Neural cell (in vitro differentiated cells): ENCODE measurements at regions not wholly inside any gene's neighbourhood (a gene's known extent, or its start where the extent isn't known, plus 50 kb on each side); places are given as distances from the start of the nearest gene placed in this dataset.

Experiments
- H2AFZ ChIP-seq: fragments of 200-600, 300-800 bp; sonication (generic), shearing (Covaris generic); 2 replicates; pipeline ENCODE4 v1.6.0; 2014; ENCODE audit warnings: low read depth, mild to moderate bottlenecking, antibody characterized with exemption, low read length, moderate library complexity
- H3F3A ChIP-seq: fragments of 200-600 bp; shearing (Covaris generic); 2 replicates; pipeline ENCODE4 v1.6.1; 2016; ENCODE audit warnings: mild to moderate bottlenecking, moderate library complexity, mixed read lengths, antibody characterized with exemption, low read length; ENCODE audit not compliant: insufficient read depth, poor library complexity, severe bottlenecking
- H3K27ac ChIP-seq: fragments of 200-600, 300-800 bp; sonication (generic), shearing (Covaris generic); 2 replicates; pipeline ENCODE4 v1.5.1; 2014; ENCODE audit warnings: mild to moderate bottlenecking, low read length, moderate library complexity
- H3K27me3 ChIP-seq: fragments of 300-800, 200-600 bp; sonication (generic), shearing (Covaris generic); 2 replicates; pipeline ENCODE4 v1.6.0; 2014; ENCODE audit warnings: mild to moderate bottlenecking, low read depth, low read length, moderate library complexity; ENCODE audit not compliant: insufficient read depth
- H3K36me3 ChIP-seq: fragments of 300-800, 200-600 bp; sonication (generic), shearing (Covaris generic); 2 replicates; pipeline ENCODE4 v1.5.1; 2014; ENCODE audit warnings: mild to moderate bottlenecking, antibody characterized with exemption, low read length, moderate library complexity; ENCODE audit not compliant: insufficient read depth
- H3K4me2 ChIP-seq: fragments of 300-800, 200-600 bp; sonication (generic), shearing (Covaris generic); 2 replicates; pipeline ENCODE4 v1.6.0; 2014; ENCODE audit warnings: mild to moderate bottlenecking, low read length
- H3K4me3 ChIP-seq: fragments of 300-800, 200-600 bp; sonication (generic), shearing (Covaris generic); 2 replicates; pipeline ENCODE4 v1.5.1; 2014; ENCODE audit warnings: mild to moderate bottlenecking, low read length, moderate library complexity
- H3K79me2 ChIP-seq: fragments of 200-600 bp; shearing (Covaris generic); replicated peaks from 2 replicates; pipeline ENCODE4 v1.6.0; 2014; ENCODE audit warnings: mild to moderate bottlenecking, low read length, moderate library complexity; ENCODE audit not compliant: insufficient read depth
- H3K9ac ChIP-seq: fragments of 300-800, 200-600 bp; sonication (generic), shearing (Covaris generic); 2 replicates; pipeline ENCODE4 v1.6.1; 2016; ENCODE audit warnings: mild to moderate bottlenecking, low read length, mixed read lengths
- H3K9me2 ChIP-seq: fragments of 200-600 bp; shearing (Covaris generic); 2 replicates; pipeline ENCODE4 v1.6.1; 2016; ENCODE audit warnings: mild to moderate bottlenecking, low read length, mixed read lengths; ENCODE audit not compliant: insufficient read depth
- H3K9me3 ChIP-seq: fragments of 200-600, 300-800 bp; sonication (generic), shearing (Covaris generic); 2 replicates; pipeline ENCODE4 v1.6.1; 2016; ENCODE audit warnings: mild to moderate bottlenecking, mixed run types, low read length, moderate library complexity, mixed read lengths
- H4K20me1 ChIP-seq: fragments of 200-600 bp; shearing (Covaris generic); 2 replicates; pipeline ENCODE4 v1.6.1; 2016; ENCODE audit warnings: mild to moderate bottlenecking, mixed run types; ENCODE audit not compliant: insufficient read depth
- EP300 ChIP-seq: fragments of 450-650 bp; conservative IDR thresholded peaks from 2 replicates; pipeline ENCODE4 v1.6.1; 2014; ENCODE audit warnings: antibody characterized with exemption, mild to moderate bottlenecking, moderate library complexity; ENCODE audit not compliant: poor library complexity, severe bottlenecking
- EZH2 ChIP-seq: fragments of 200-600, 300-800 bp; shearing (Covaris generic), sonication (generic); IDR thresholded peaks from 2 replicates; pipeline ENCODE4 v1.6.1; 2014; ENCODE audit warnings: antibody characterized with exemption, low read length, borderline replicate concordance, mild to moderate bottlenecking; ENCODE audit not compliant: insufficient read depth, poor library complexity, severe bottlenecking
- MXI1 ChIP-seq: fragments of 450-650 bp; conservative IDR thresholded peaks from 2 replicates; pipeline ENCODE4 v1.6.1; 2014; ENCODE audit warnings: antibody characterized with exemption, mild to moderate bottlenecking; ENCODE audit not compliant: poor library complexity, severe bottlenecking
- POLR2AphosphoS5 ChIP-seq: IDR thresholded peaks from 2 replicates; pipeline ENCODE4 v1.6.1; 2012
- RAD21 ChIP-seq: fragments of 450-650 bp; conservative IDR thresholded peaks from 2 replicates; pipeline ENCODE4 v1.6.1; 2014; ENCODE audit warnings: antibody characterized with exemption, mild to moderate bottlenecking, moderate library complexity
- SMC3 ChIP-seq: fragments of 450-650 bp; conservative IDR thresholded peaks from 2 replicates; pipeline ENCODE4 v1.6.1; 2014; ENCODE audit warnings: antibody characterized with exemption, mild to moderate bottlenecking, moderate library complexity; ENCODE audit not compliant: poor library complexity
- TAF1 ChIP-seq: IDR thresholded peaks from 2 replicates; pipeline ENCODE4 v1.6.1; 2012; ENCODE audit warnings: low read depth
- TF ChIP-seq, protein P1 (sequence below): IDR thresholded peaks from 2 replicates; pipeline ENCODE4 v1.6.1; 2012; ENCODE audit warnings: borderline replicate concordance
- TF ChIP-seq, protein P2 (sequence below): fragments of 450-650 bp; IDR thresholded peaks from 2 replicates; pipeline ENCODE4 v1.5.1; 2014; ENCODE audit warnings: antibody characterized with exemption, mild to moderate bottlenecking, moderate library complexity; ENCODE audit not compliant: poor library complexity, severe bottlenecking

DNA sequence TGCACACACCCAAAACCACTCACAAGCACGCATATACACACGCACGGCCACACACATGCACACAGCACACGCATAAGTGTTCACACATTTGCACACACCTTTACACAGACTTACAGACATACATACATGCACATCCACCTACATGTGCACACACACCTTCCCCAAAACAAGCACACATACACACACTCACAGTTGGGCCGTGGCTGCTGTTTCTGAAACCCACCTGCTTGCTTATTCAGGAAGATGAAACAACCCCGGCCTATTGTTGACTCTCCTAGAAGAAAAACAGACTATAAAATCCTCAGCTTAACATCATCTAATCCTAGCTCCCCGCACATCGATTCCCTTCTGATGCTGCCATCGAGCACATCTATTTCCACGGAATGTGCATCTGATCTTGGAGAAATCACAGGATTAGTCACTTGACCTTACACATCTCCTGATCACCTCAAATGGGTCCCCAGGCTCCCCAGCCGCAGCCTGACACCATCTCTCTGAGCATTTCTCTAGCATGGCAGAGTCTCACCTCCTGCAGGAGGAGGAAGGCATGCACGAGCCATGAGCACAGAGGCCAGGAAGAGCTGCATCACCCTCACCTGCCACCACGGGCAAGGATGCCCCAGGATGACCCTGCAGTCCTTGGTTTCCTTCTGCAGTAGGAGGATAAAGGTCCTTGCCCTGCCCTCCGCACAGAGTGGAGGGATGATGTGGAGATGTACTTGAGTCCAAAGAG, 105.8 kb upstream of the CDH5 start:
- Histone ChIP-seq H3K36me3 (no peaks in the 10 kb centered on the region), H3K79me2 (no peaks in the 10 kb centered on the region), H3K27me3 (no peaks in the 10 kb centered on the region), H3K9me2 (no peaks in the 10 kb centered on the region), H3F3A (no peaks in the 10 kb centered on the region), H3K9me3 (no peaks in the 10 kb centered on the region), H3K27ac (no peak overlapping the region), H3K4me3 (no peak overlapping the region), H2AFZ (no peak overlapping the region), H3K9ac (no peak overlapping the region), H4K20me1 (no peaks in the 10 kb centered on the region), H3K4me2 (no peak overlapping the region)
- TF ChIP-seq SMC3 = no peak
- no peak for TF ChIP-seq POLR2AphosphoS5
- TF ChIP-seq, protein P1, sequence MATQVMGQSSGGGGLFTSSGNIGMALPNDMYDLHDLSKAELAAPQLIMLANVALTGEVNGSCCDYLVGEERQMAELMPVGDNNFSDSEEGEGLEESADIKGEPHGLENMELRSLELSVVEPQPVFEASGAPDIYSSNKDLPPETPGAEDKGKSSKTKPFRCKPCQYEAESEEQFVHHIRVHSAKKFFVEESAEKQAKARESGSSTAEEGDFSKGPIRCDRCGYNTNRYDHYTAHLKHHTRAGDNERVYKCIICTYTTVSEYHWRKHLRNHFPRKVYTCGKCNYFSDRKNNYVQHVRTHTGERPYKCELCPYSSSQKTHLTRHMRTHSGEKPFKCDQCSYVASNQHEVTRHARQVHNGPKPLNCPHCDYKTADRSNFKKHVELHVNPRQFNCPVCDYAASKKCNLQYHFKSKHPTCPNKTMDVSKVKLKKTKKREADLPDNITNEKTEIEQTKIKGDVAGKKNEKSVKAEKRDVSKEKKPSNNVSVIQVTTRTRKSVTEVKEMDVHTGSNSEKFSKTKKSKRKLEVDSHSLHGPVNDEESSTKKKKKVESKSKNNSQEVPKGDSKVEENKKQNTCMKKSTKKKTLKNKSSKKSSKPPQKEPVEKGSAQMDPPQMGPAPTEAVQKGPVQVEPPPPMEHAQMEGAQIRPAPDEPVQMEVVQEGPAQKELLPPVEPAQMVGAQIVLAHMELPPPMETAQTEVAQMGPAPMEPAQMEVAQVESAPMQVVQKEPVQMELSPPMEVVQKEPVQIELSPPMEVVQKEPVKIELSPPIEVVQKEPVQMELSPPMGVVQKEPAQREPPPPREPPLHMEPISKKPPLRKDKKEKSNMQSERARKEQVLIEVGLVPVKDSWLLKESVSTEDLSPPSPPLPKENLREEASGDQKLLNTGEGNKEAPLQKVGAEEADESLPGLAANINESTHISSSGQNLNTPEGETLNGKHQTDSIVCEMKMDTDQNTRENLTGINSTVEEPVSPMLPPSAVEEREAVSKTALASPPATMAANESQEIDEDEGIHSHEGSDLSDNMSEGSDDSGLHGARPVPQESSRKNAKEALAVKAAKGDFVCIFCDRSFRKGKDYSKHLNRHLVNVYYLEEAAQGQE = no peak
- no peak for TF ChIP-seq TAF1
- TF ChIP-seq EZH2 = no peak
- TF ChIP-seq MXI1 = no peak
- TF ChIP-seq, protein P2, sequence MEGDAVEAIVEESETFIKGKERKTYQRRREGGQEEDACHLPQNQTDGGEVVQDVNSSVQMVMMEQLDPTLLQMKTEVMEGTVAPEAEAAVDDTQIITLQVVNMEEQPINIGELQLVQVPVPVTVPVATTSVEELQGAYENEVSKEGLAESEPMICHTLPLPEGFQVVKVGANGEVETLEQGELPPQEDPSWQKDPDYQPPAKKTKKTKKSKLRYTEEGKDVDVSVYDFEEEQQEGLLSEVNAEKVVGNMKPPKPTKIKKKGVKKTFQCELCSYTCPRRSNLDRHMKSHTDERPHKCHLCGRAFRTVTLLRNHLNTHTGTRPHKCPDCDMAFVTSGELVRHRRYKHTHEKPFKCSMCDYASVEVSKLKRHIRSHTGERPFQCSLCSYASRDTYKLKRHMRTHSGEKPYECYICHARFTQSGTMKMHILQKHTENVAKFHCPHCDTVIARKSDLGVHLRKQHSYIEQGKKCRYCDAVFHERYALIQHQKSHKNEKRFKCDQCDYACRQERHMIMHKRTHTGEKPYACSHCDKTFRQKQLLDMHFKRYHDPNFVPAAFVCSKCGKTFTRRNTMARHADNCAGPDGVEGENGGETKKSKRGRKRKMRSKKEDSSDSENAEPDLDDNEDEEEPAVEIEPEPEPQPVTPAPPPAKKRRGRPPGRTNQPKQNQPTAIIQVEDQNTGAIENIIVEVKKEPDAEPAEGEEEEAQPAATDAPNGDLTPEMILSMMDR = no peak
- no peak for TF ChIP-seq RAD21
- no peak for TF ChIP-seq EP300

DNA sequence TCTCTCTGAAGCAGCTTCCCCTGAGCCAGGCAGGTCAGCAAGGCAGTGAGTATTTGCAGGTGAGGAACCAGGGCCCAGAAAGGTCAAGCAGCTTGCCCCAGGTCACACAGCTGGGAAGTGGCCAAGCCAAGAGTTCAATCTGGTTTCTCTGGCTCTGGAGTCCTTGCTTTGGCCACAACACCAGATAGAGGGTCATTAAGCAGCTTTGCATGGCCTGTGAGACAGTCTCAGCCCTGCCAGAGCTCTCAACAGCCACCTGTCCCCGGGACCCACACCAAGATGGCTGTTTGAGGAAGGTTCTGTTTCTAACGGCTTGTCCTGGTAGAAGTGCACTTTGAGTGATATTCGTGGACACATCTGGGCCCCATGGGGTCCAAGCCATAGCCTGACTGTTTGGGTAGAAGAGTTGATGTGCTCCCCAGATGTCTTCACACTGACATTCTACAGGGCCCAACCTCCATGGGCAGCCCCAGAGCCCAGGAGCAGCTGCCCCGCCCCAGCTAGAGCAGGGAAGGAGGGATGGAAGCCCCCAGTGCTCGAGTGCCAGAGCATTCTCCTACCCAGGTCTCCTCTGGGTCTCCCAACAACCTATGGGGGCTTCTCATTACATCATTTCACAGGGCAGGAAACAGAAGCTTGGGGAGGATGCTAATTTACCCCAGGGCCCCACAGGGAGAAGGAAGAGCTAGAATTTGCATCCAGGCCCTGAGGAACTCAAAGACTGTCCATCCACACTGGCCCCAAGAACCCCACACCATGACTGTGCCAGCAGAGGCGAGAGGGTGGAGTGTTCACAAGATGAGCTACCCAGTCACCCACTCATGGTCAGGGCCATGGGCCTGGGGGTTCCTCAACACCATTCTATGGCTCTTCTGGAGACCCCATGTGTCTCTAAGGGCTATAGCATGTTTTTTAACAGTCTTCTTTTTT, 107.3 kb upstream of the CDH5 start:
- Histone ChIP-seq H2AFZ (no peak overlapping the region), H3K27ac (no peak overlapping the region), H4K20me1 (no peaks in the 10 kb centered on the region), H3K4me2 (no peak overlapping the region), H3K4me3 (no peak overlapping the region), H3K9me3 (no peaks in the 10 kb centered on the region), H3F3A (no peaks in the 10 kb centered on the region), H3K79me2 (no peaks in the 10 kb centered on the region), H3K9ac (no peak overlapping the region), H3K9me2 (no peaks in the 10 kb centered on the region), H3K36me3 (no peaks in the 10 kb centered on the region), H3K27me3 (no peaks in the 10 kb centered on the region)
- TF ChIP-seq TAF1 = no peak
- TF ChIP-seq, protein P1 = no peak
- no peak for TF ChIP-seq SMC3
- TF ChIP-seq EZH2 = no peak
- TF ChIP-seq RAD21 = no peak
